ENCODE measurements at regions not wholly inside any gene's neighbourhood (a gene's known extent, or its start where the extent isn't known, plus 50 kb on each side); places are given as distances from the start of the nearest gene placed in this dataset.
"Not testable (repeated sequence)": the region's sequence is repeated elsewhere in the genome, so short reads cannot be mapped to it uniquely, and the experiment has no call there.

GRCh38 chr2:139686205-139686604, 906.0 kb upstream of the NXPH2 start:
- Histone ChIP-seq H3K9me3 (no peaks in the 10 kb centered on the region), H3K27ac (no peak overlapping the region), H3K4me3 (no peak overlapping the region), H3K4me1 (no peaks in the 10 kb centered on the region), H3K27me3 (no peaks in the 10 kb centered on the region), H3K36me3 (no peaks in the 10 kb centered on the region)
- ATAC-seq: no peak
- 33 to 80% methylated on average over 1 to 3 of the region's 3 CpGs for WGBS, 2 donors (ENCODE audit: low coverage in 1 of 2)
- no peak for TF ChIP-seq POLR2A (IDR thresholded peaks at IDR 0.05)
- no peak for TF ChIP-seq POLR2AphosphoS5 (IDR thresholded peaks at IDR 0.05)
- TF ChIP-seq, protein P1, sequence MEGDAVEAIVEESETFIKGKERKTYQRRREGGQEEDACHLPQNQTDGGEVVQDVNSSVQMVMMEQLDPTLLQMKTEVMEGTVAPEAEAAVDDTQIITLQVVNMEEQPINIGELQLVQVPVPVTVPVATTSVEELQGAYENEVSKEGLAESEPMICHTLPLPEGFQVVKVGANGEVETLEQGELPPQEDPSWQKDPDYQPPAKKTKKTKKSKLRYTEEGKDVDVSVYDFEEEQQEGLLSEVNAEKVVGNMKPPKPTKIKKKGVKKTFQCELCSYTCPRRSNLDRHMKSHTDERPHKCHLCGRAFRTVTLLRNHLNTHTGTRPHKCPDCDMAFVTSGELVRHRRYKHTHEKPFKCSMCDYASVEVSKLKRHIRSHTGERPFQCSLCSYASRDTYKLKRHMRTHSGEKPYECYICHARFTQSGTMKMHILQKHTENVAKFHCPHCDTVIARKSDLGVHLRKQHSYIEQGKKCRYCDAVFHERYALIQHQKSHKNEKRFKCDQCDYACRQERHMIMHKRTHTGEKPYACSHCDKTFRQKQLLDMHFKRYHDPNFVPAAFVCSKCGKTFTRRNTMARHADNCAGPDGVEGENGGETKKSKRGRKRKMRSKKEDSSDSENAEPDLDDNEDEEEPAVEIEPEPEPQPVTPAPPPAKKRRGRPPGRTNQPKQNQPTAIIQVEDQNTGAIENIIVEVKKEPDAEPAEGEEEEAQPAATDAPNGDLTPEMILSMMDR (IDR thresholded peaks at IDR 0.05): no peak
- no peak for TF ChIP-seq EP300 (IDR thresholded peaks at IDR 0.05)

GRCh38 chr2:139685090-139685983, 905.1 kb upstream of the NXPH2 start:
- no peak for TF ChIP-seq POLR2AphosphoS5 (IDR thresholded peaks at IDR 0.05)
- TF ChIP-seq POLR2A (IDR thresholded peaks at IDR 0.05): no peak
- TF ChIP-seq, protein P1 (IDR thresholded peaks at IDR 0.05): no peak
- no peak for TF ChIP-seq EP300 (IDR thresholded peaks at IDR 0.05)
- Histone ChIP-seq H3K36me3 (no peaks in the 10 kb centered on the region), H3K27me3 (no peaks in the 10 kb centered on the region), H3K9me3 (no peaks in the 10 kb centered on the region), H3K4me3 (no peak overlapping the region), H3K4me1 (no peaks in the 10 kb centered on the region), H3K27ac (no peak overlapping the region)
- WGBS, 2 donors (ENCODE audit: low coverage in 1 of 2): 66 to 80% methylated on average over 4 of the region's 5 CpGs
- no peak for ATAC-seq

- no peaks in the 10 kb centered on the region for H3K9me3 ChIP-seq
- no peak for ATAC-seq
- 30 to 53% methylated on average over 2 to 3 of the region's 5 CpGs for WGBS, 2 donors (ENCODE audit: low coverage in 1 of 2)
- H3K4me3 ChIP-seq: no peak overlapping the region
- H3K27ac ChIP-seq: no peak overlapping the region
- H3K4me1 ChIP-seq: no peaks in the 10 kb centered on the region
- no peaks in the 10 kb centered on the region for H3K27me3 ChIP-seq
- H3K36me3 ChIP-seq: no peaks in the 10 kb centered on the region
- TF ChIP-seq, protein P1 (IDR thresholded peaks at IDR 0.05): no peak
- TF ChIP-seq EP300 (IDR thresholded peaks at IDR 0.05) (no peak), POLR2A (IDR thresholded peaks at IDR 0.05) (no peak), POLR2AphosphoS5 (IDR thresholded peaks at IDR 0.05) (no peak)
These were observed 904.2 kb upstream of the NXPH2 start for GRCh38 chr2:139684286-139684860.

DNA sequence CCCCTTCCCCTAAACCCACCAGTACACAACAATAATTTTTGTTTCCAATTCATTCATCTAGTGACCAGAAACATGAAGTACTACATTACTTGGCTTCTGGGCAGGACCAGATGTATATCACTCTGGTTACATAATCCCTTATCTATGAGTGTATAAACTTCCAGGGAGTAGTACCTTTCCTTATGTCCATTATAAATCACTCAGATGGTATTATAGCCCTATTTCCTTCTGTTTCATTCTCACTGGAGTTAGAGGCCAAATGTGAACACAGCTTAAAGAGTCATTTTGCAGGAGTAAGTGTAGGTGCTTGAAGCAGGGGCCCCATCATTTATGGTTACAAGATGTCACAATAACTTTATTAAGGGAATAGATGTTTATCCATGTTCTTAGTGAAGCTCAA, 894.4 kb upstream of the NXPH2 start:
- no peaks in the 10 kb centered on the region for H3K9me3 ChIP-seq
- TF ChIP-seq EP300 (IDR thresholded peaks at IDR 0.05) (no peak), POLR2A (IDR thresholded peaks at IDR 0.05) (no peak), POLR2AphosphoS5 (IDR thresholded peaks at IDR 0.05) (no peak)
- TF ChIP-seq, protein P1 (IDR thresholded peaks at IDR 0.05): no peak
- H3K4me3 ChIP-seq: no peak overlapping the region
- no peaks in the 10 kb centered on the region for H3K4me1 ChIP-seq
- no peak overlapping the region for H3K27ac ChIP-seq
- H3K27me3 ChIP-seq: no peaks in the 10 kb centered on the region
- no peak for ATAC-seq
- no peaks in the 10 kb centered on the region for H3K36me3 ChIP-seq

DNA sequence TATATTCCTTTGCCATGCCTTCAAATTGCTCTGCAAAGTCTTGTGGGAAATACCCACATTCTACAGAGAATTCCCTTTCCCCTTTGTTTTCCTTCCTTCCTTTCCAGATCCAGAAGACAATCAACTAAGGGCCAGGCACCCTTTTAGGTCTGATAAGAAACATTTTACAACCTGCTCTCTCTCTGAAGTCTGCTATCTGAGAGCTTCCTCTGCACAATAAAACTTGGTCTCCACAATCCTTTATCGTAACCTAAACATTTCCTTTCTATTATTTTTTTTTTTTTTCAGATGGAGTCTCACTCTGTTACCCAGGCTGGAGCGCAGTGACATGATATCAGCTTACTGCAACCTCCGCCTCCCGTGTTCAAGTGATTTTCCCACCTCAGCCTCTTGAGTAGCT, 893.3 kb upstream of the NXPH2 start:
- 70 to 81% methylated on average over 4 of the region's 4 CpGs for WGBS, 2 donors (ENCODE audit: low coverage in 1 of 2)
- ATAC-seq, H3K4me1 ChIP-seq, H3K4me3 ChIP-seq, H3K27me3 ChIP-seq, H3K27ac ChIP-seq, H3K9me3 ChIP-seq, H3K36me3 ChIP-seq: not testable (repeated sequence)

Data from gastroesophageal sphincter (tissue), 4 donors.